Heart left ventricle (tissue), 13 donors: ENCODE measurements at regions not wholly inside any gene's neighbourhood (a gene's known extent, or its start where the extent isn't known, plus 50 kb on each side); places are given as distances from the start of the nearest gene placed in this dataset.

Experiments used
- POLR2A ChIP-seq, 2 donors: fragments of 450-650 bp; IDR thresholded peaks; one replicate each; pipeline ENCODE4 v1.6.1; 2017; ENCODE audit warnings: antibody characterized with exemption in 2 of 2, mild to moderate bottlenecking in 2 of 2, moderate library complexity in 2 of 2
- TF ChIP-seq, protein P1 (sequence below), 12 donors: fragments of 200-600 bp; sonication (generic) in 4 of 12; IDR thresholded peaks; one replicate each; pipeline versions ENCODE4 v1.5.0 to v1.8.0; 2018 to 2022; ENCODE audit warnings: antibody characterized with exemption in 12 of 12, mild to moderate bottlenecking in 5 of 12
- donor health status: ischemic (EF 13 %, LVEDD 7.1; RV severe dilation, severe dysfunction).
- donor health status: DM: no; HTN: yes; CAD: no.
- donor health status: DM: no; HTN: no; CAD: no.
- donor health status: ischemic (EF 25% LVEDD 6.9; RV normal size, moderate dysfunction).
- donor health status: ischemic (EF 25% LVEDD 5.7; RV mildly dilated, moderate dysfunction).
- donor health status: ischemic (EF 35%, LVEDD 5.7; RV mildly dilated, moderate dysfunction).
- donor health status: nonischemic (EF 11% LVEDD 7.7; RV severe dilation, severe dysfunction).
- donor health status: DM: yes; HTN: yes; CAD: no.
- donor health status: PGD.
- donor health status: ischemic (EF 29% LVEDD 5.4; RV normal size, mild dysfunction).
- donor health status: nonischemic (EF 23%, LVEDD 6.1; RV moderate dilation, normal function).

DNA sequence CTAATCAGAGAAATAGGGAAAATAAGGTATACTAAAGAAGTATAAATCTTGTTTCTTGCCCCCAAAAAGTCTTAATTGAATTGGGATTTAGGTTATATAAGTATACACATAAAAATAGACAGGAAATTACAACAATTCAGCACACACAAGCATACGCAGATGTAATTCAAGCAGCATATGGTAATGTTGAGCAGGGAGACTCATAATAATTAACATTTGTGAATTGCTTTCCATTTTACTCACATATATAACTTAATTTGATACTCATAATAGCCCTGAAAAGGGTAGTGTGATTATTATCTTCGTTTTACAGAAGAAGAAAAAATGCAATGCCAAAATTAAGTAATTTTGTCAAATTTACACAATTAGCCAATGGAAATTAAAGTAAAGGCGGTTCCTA, 313.5 kb upstream of the ECI2 start:
- TF ChIP-seq, protein P1, sequence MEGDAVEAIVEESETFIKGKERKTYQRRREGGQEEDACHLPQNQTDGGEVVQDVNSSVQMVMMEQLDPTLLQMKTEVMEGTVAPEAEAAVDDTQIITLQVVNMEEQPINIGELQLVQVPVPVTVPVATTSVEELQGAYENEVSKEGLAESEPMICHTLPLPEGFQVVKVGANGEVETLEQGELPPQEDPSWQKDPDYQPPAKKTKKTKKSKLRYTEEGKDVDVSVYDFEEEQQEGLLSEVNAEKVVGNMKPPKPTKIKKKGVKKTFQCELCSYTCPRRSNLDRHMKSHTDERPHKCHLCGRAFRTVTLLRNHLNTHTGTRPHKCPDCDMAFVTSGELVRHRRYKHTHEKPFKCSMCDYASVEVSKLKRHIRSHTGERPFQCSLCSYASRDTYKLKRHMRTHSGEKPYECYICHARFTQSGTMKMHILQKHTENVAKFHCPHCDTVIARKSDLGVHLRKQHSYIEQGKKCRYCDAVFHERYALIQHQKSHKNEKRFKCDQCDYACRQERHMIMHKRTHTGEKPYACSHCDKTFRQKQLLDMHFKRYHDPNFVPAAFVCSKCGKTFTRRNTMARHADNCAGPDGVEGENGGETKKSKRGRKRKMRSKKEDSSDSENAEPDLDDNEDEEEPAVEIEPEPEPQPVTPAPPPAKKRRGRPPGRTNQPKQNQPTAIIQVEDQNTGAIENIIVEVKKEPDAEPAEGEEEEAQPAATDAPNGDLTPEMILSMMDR (IDR thresholded peaks at IDR 0.05) = no peak
- TF ChIP-seq POLR2A (IDR thresholded peaks at IDR 0.05) = no peak
